HG03196 (cell line): ENCODE measurements at regions not wholly inside any gene's neighbourhood (a gene's known extent, or its start where the extent isn't known, plus 50 kb on each side); places are given as distances from the start of the nearest gene placed in this dataset.

Experiments
- ATAC-seq: cut with Tn5 transposase; IDR thresholded peaks from one replicate; pipeline ENCODE4 v1.9.1; 2021; ENCODE audit not compliant: unreplicated experiment

DNA sequence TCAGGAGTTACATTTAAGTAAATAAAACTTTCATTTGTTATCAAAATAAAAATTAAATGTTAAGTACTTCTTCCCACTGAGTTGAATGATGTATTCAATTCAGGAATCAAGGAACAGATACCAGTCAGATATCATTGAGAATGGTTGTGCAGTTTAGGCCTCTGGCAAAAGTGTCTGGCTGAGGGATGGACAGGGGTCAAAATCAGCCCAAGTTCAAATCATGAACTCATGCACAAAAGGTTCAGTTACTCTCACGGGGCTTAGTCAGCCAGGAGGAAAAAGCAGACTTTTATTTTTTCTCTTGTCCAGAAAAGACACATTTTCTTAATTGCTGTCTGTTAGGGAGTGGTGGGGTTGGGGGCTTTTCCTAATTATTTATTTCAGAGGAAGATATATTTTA lies 166.3 kb downstream of the RASSF9 start:
- ATAC-seq: no peak

DNA sequence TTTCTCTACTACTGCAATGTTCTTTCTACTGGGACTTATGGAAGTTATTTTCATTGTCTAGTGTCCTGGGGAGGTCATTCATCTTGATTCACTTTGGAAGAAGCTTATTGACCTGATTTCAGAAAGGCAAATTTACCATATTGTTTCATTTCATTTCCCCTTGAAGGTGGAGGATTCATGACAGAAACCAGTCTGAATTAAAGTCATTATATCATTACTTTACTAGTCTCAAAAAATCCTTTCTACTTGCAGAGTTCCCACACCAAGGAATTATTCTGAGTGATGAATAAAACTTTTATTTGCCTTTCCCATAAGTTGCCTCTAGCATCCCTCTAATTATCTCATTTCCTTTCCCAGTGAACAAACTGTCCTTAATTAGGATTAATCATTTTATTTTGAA lies 163.8 kb downstream of the RASSF9 start:
- no peak for ATAC-seq

DNA sequence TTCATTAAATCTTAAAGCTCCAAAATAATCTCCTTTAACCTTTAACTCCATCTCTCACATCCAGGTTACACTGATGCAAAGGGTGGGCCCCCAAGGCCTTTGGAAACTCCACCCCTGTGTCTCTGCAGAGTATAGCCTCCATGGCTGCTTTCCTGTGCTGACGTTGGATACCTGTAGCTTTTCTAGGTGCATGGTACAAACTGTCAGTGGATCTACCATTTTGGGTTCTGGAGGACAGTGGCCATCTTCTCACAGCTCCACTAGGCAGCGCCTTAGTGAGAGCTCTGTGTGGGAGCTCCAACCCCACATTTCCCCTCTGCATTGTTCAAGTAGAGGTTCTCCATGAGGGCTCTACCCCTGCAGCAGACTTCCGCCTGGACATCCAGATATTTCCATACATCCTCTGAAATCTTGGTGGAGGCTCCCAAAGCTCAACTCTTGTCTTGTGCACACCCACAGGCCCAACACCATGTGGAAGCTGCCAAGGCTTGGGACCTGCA lies 162.2 kb downstream of the RASSF9 start:
- ATAC-seq: no peak

DNA sequence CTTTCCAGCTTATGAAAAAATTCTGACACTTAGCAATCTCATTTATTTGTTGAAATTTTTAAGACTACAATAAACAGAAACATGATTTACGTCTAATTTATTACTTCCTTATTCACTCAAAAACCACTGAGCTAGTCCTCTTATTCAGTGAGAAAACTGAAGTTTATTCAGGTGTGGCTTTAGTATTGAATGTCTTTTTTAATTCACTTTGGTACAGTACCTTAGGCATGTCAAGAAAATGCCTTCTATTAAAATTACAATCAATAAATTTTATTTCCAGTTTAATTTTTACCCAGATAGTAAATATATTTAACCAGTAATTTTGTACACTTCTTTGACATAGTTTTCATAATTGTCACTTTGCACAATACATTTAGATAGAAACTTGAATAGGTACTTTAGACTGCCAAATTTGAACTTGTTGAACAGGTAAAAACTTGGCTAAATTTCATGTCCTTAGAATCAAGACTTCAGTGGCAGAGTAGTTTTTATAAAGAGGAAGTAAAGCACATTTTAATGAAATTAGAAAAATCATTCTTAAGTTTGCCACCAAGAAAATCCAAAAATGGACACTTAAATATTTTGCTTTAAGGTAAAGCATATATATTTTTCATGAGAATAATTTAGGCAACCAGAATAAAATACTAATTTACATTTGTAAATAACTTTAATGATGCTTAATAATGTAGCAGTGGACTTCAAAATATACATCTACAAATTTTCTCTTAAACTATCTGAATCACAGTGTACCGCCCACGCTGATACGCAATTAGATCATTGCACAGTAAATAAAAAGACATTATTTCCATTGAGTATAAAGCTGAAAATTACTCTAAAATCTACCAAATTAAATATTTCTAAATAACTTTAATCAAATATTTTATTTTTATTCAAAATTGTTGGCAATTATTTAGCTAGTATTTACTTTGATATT lies 159.1 kb downstream of the RASSF9 start:
- ATAC-seq: no peak

DNA sequence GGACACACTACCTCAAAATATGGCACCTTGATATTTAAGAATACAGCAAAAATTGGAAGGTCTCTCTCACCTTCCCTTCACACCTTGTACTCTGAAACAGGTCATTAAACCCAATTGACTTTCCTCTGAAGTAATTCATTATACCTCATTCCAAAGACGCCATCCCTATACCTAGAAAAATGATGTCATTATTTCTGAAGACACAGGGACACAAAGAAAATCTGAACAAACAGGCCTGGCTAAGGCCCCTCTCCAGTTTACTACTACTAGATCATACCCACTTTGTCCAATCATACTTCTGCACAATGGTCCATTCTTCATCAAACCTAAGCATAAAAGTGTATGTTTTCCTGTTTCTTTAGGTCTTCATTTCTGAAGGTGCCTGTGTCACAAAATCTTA lies 156.9 kb downstream of the RASSF9 start:
- ATAC-seq: no peak

DNA sequence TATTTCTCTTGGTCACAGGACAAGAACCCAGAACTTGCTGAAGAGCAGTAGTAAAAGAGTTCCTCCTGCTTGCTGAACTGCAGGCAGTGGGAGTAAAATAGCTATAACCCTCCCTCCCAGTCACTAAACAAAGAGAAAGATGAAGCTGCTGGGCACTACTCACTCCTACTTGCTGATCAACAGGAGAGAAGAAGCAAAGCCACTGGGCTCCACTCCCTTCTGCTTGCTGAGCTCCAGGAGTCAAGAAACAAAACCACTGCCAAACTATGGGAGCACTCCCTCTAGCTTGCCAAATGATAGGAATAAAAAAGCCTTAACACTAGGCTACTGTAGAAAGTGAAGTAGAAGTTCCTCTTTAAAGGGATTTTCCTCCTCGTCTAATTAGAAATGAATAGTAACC lies 155.3 kb downstream of the RASSF9 start:
- no peak for ATAC-seq

DNA sequence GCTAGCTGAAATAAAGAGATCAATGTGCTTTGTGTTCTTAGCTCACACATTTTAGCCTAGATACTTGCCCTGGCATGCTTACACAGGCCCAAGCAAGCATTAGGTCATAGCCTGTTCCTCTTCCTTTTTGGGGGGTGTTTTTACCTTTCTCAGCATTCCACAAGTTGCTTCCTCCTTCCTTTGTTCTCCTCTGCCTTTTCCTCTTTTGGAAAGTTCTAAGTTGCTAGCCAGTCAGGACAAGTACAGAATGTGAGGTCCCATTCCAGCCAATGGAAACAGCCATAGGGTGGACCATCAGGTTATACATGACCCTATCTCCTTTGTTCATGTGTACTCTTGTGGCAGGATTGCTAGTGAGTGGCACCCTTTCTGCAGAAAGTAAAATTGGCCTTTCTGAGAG lies 154.9 kb downstream of the RASSF9 start:
- ATAC-seq: no peak

DNA sequence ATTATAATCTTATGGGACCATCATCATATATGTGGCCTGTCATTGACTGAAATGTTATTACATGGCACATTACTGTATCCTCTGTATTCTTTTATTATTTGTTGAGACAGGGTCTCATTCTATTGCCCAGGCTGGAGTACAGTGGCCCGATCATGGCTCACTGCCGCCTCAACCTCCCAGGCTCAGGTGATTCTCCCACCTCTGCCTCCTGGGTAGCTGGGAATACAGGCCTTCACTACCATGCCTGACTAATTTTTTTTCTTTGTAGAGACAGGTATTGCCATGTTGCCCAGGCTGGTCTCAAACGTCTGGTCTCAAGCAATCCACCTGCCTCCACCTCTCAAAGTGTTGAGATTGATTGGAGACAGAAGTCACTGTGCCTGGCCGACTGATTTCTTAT lies 153.2 kb downstream of the RASSF9 start:
- no peak for ATAC-seq

DNA sequence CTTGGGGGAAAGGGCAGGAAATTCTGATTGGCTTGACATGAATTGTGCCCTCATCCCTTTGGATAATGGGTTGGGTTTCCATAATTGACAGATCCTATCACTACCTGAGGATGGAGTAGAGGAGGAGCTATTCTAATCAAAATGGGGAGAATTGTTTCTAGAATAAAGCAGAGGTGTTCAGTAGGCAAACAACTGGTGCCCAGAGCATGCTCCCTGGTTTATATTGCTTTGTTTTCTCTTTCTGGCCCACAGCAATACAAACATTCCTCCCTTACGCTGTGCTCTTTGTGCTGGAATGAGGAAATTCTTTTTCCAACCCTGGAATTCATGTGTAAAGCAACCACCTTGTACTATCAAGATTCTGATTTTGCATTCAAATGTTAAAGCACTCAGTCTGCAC lies 147.4 kb downstream of the RASSF9 start:
- ATAC-seq: no peak

DNA sequence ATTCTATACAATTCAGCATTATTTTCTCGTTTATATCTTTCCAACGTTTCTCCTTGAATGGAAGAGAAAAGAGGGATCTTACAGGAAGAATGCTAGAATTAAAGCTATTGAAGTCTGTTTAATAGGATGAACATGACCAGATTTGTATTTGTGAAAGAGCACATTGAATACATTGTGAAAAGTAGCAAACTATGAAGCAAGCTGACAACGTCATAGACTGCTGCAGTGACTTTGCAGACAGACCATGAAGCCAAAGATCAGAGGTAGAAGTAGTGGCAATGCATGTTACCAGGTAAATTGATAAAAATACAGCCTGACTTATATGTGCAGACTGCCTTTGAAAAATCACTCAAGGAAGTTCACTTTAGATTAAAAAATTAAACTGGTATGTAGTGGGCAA lies 146.1 kb downstream of the RASSF9 start:
- no peak for ATAC-seq

DNA sequence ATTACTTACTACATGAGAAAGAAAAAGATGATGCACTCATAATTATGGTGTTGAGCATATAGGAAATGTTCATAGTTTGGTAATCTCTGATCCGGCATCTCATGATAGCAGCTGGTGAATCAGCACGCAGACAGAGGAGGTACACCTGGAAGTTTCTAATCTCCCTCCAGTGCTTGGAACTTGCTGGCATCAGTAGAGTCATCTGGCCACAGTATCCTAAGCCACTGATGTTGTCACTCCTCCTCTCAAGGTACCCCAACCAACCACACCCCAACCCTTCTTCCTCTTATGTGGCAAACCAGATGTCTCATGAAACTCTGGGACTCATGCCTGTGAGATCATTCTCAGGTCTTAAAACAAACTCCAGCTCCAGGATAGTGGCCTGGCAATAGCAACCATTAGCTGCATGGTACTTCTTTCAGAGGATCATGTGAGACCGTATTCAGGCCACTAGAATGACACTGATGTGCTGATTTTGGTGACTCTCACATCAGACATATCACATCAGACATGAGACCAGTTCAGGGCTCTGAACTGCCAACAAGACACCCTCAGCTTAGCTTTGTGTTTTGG lies 143.0 kb downstream of the RASSF9 start:
- no peak for ATAC-seq

DNA sequence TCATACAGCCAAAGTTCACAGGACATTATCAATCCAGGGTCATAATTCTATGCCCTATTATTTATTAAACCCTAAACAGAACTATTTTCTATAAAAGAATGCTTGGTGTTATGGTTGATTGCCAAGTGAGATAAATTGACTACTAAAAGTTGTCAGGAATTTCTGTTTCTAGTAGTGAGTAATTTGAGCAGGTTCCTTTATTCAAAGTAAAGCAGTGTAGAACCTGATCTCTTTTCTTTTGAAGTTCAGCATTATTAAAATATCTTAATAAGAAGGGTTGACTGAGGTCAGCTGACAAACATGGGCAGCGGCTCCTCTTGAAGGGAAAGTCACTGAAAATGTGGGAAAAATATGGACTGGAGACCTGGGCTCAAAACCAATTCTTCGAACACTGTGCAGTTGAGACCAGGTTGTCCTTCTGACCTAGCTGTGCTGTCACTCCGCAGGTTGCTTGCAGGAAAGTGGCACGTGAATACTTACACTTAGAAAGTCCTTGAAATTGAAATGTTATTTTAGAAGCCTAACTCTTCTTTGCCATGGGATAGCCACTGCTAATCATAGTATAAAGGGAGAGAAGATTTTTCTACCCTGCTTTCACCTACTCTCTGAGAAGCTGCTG lies 141.0 kb downstream of the RASSF9 start:
- no peak for ATAC-seq

DNA sequence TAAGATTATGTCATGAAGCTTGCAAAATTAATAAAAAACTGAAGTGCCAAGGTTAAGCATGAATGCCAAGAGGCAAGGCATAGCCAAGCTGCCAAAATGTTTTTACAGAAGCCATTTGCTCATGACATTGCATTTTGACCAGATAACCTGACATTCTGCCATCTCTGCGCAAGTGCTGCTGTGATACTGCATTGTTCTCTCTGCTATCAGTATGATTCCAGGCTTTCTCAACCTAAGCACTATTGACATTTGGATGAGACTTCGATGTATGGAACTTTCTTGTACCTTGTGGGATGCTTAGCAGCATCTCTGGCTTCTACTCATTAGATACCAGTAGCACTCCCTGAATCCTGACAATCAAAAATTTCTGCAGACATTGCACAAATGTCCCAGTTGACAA lies 139.2 kb downstream of the RASSF9 start:
- no peak for ATAC-seq

DNA sequence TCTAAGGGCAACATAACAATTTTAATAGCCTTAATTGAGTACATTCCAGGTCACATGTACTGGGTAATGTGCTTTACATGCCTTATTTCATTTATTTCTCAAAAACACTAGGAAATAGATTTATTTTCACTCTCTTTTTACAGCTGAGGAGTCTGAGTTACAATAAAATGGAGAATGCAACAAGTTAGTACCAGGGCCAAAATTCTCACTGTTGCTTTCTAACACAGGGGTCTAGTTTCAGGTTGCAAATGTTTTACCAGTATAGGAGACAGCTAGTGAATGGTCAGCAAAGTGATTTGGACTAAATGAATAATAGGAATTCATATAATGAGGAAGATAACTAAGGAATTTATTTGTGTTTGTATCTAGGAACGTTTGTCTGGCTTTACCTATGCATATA lies 137.3 kb downstream of the RASSF9 start:
- ATAC-seq: no peak

DNA sequence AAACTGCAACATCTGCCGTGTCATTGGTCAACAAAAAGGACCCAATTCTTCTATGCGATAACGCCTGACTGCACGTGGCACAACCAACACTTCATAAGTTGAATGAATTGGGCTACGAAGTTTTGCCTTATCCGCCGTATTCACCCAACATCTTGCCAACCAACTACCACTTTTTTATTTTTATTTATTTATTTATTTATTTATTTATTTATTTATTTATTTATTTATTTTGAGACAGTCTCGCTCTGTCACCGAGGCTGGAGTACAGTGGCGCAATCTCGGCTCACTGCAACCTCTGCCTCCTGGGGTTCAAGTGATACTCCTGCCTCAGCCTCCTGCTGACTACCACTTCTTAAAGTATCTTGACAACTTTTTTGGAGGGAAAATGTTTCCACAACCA lies 127.4 kb downstream of the RASSF9 start:
- no peak for ATAC-seq

DNA sequence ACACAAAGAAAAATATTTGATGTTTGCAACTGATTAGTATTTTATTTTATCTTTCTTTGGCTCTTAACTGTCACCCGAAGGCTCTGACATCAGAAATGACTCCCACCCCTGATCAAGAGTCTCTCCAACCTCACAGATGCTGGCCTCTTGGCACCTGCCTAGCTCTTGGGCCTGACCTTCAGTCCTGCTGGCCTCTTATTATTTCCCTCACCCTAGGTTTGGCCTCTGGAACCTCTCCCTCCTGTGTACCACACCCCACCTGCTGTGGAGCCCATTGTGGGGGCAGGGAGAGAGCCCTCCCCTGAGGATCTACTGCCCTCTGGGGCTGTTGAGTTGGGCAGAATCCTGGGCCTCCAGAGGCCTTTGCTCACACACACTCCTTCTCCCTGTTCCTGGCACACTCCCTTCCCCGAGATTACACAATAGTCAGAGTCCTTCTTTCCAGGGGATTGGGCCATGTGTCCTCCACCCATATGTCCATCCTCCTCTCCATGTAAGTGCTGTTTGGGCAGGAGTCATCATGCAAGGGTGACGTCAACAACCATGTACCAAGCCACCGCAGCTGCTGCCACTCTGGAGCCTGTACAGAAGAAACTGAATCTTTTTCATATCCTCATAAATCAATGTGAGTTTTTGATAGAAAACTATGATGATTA lies 124.3 kb downstream of the RASSF9 start:
- no peak for ATAC-seq

DNA sequence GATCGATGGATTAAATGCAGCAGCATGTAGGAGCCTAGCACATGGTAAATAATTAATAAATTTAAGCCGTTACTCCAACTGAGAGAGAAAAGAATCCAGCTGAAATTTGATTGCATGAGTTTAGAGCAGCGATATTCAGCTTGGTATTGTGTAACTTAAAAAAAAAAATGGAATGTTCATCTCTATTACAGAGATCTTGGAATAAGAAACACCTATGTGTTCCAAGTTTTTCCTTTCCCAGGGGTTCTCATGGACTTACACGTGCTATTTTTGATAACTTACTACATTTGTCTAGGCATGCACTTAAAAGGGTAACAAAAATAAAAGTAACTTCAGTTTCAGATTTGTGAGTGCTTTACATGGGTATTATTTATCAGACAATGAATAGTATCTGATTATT lies 122.8 kb downstream of the RASSF9 start:
- no peak for ATAC-seq

DNA sequence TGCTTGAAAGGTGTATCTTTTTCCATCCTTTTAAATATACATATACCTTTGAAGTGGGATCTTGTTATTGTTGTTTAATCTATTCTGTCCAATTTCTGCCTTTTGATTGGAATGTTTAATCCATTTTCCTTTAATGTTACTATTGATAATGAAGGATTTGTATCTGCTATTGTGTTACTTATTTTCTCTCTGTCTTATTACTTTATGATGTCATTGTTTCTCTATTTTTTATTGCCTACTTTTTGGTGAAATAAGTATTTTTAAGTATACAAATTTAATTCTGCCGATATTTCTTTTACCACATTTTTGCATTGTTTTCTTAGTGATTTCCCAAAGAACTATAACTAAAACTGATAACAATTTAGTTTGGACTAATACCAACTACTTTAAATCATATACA lies 121.8 kb downstream of the RASSF9 start:
- ATAC-seq: no peak

DNA sequence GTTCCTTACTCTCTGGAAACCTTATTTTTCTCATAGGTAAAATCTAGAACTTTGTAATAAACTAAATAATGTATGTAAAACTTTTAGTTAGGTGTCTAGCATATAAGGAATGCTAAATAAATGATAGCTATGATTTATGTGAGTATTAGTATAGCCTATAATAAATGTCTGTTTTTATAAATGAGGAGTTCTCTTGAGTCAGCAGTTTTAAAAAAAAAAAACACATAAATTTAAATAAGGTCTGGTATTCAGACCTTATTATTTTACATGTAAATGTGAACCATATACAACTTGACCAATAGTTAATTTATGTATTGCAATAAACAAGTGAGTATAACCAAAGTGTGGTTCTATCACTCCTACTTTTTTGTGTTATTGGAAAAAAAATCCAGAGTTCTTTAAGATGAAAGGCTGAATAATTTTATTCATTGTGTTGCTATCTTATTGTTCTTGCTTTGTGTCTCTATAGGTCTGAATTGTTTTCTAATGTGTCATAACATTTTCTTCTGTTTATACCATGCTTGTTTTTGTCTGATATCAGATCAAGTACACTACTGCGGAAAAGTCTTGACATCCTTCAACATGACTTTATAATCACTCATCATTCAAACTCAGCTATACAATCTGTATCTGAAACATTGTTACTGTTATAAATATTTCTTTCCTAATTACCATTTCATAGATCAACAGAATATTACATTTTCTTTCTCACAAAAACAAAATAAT lies 115.7 kb downstream of the RASSF9 start:
- no peak for ATAC-seq

DNA sequence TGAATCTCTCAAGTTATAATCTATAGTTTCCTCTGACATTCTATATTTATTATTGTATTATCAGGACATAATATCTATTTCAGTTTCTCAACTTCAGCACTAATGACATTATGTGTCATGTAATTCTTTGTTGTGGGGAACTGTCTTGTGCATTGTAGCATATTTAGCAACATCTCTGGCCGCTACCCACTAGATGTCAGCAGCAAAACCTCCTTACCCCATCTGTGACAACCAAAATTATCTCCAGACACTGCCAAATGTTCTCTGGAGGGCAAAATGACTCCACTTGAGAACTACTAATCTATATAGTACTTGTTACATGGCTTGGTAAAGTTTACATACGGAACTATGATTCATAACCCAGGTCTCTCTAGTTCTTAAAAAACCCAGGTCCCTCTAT lies 110.2 kb downstream of the RASSF9 start:
- no peak for ATAC-seq
